Uterus (tissue), 3 donors: ENCODE measurements at regions not wholly inside any gene's neighbourhood (a gene's known extent, or its start where the extent isn't known, plus 50 kb on each side); places are given as distances from the start of the nearest gene placed in this dataset.
"Not testable (repeated sequence)": the region's sequence is repeated elsewhere in the genome, so short reads cannot be mapped to it uniquely, and the experiment has no call there.

Experiments used
- DNase-seq, 2 donors: peaks; one replicate each; pipeline ENCODE4 v3.0.0-alpha.2; 2019 to 2020
- H3K27ac ChIP-seq, 2 donors: fragments of 200-600 bp; sonication (generic); 1 replicate in 1 of 2; 2 replicates in 1 of 2; pipeline ENCODE4 v1.5.1; 2016 to 2018
- H3K27me3 ChIP-seq, 2 donors: fragments of 200-600 bp; sonication (generic); one replicate each; pipeline ENCODE4 v1.5.1; 2018 to 2019; ENCODE audit warnings: control low read depth in 1 of 2
- H3K36me3 ChIP-seq, 2 donors: fragments of 200-600 bp; sonication (generic); one replicate each; pipeline ENCODE4 v1.5.1; 2019; ENCODE audit warnings: control low read depth in 1 of 2
- H3K4me1 ChIP-seq, 2 donors: fragments of 200-600 bp; sonication (generic); one replicate each; pipeline ENCODE4 v1.5.1; 2018 to 2019; ENCODE audit warnings: control low read depth in 1 of 2
- H3K4me3 ChIP-seq, 2 donors: fragments of 200-600 bp; sonication (generic); 1 replicate in 1 of 2; 2 replicates in 1 of 2; pipeline ENCODE4 v1.5.1; 2018 to 2019; ENCODE audit warnings: mild to moderate bottlenecking in 1 of 2
- H3K9me3 ChIP-seq, 2 donors: fragments of 200-600 bp; sonication (generic); one replicate each; pipeline ENCODE4 v1.5.1; 2019; ENCODE audit warnings: control low read depth in 1 of 2
- POLR2A ChIP-seq, 2 donors: fragments of 450-650 bp; IDR thresholded peaks; one replicate each; pipeline ENCODE4 v1.6.1; 2016; ENCODE audit warnings: antibody characterized with exemption in 2 of 2, mild to moderate bottlenecking in 1 of 2, moderate library complexity in 1 of 2
- intact Hi-C: fragments of 100-400 bp; cut with DNase I; formaldehyde crosslinking; loops from one replicate; pipeline ENCODE4 v1.15.1; 2023; ENCODE audit warnings: low total_unique reads
- TF ChIP-seq, protein P1 (sequence below), 4 experiments: fragments of 200-600 bp in 2 of 4; fragments of 450-650 bp in 2 of 4; sonication (generic) in 2 of 4; IDR thresholded peaks; one replicate each; pipeline ENCODE4 v1.5.1; 2016 to 2019; ENCODE audit warnings: antibody characterized with exemption in 4 of 4, mild to moderate bottlenecking in 2 of 4, moderate library complexity in 1 of 4
- donor health status: DM: yes; HTN: yes; CAD: no.

DNA sequence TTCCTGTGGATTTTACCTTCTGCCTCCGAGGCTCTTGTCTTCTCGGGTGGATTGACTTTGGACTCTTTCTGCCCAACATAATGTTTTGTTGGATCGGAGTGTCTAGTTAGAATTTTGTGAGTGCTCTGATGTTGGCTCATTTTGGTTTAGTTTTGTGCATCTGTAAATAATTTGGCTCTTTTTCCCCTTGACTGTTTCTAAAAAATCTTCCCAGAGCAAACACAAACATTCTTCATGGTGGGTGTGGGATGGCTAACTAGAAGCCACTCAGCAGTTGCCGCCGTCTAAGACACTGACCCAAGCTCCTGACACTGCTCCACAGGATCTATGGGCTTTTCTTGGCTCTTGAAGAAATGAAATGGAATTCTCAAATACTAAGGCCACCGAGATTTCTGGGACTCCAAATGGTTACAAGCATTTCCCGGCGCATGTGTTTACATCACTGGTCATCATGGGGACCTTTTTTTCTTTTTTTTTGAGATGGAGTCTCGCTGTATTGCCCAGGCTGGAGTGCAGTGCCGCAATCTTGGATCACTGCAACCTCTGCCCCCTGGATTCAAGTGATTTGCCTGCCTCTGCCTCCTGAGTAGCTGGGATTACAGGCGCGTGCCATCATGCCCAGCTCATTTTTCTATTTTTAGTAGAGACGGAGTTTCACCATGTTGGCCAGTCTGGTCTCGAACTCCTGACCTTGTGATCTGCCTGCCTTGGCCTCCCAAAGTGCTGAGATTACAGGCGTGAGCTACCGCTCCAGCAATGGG, 92.0 kb upstream of the FRMD1 start:
- Histone ChIP-seq H3K27me3 (no peaks in the 10 kb centered on the region), H3K27ac (peak overlapping the region; percentile 12 to 24), H3K4me3 (no peak overlapping the region), H3K4me1 (no peaks in the 10 kb centered on the region), H3K36me3 (no peaks in the 10 kb centered on the region), H3K9me3 (no peaks in the 10 kb centered on the region)
- TF ChIP-seq POLR2A (IDR thresholded peaks at IDR 0.05) = no peak
- TF ChIP-seq, protein P1, sequence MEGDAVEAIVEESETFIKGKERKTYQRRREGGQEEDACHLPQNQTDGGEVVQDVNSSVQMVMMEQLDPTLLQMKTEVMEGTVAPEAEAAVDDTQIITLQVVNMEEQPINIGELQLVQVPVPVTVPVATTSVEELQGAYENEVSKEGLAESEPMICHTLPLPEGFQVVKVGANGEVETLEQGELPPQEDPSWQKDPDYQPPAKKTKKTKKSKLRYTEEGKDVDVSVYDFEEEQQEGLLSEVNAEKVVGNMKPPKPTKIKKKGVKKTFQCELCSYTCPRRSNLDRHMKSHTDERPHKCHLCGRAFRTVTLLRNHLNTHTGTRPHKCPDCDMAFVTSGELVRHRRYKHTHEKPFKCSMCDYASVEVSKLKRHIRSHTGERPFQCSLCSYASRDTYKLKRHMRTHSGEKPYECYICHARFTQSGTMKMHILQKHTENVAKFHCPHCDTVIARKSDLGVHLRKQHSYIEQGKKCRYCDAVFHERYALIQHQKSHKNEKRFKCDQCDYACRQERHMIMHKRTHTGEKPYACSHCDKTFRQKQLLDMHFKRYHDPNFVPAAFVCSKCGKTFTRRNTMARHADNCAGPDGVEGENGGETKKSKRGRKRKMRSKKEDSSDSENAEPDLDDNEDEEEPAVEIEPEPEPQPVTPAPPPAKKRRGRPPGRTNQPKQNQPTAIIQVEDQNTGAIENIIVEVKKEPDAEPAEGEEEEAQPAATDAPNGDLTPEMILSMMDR (IDR thresholded peaks at IDR 0.05) = no peak
- DNase-seq = peak in 1 of 2 donors; percentile 5
- intact Hi-C loops = no loop called here

- DNase-seq = no peak
- intact Hi-C loops = no loop called here
- H3K27ac ChIP-seq = no peak overlapping the region
- TF ChIP-seq, protein P1 (IDR thresholded peaks at IDR 0.05) = no peak
- TF ChIP-seq POLR2A (IDR thresholded peaks at IDR 0.05) = no peak
- no peaks in the 10 kb centered on the region for H3K4me1 ChIP-seq
- H3K9me3 ChIP-seq = no peaks in the 10 kb centered on the region
- no peaks in the 10 kb centered on the region for H3K36me3 ChIP-seq
- H3K4me3 ChIP-seq = no peak overlapping the region
- no peaks in the 10 kb centered on the region for H3K27me3 ChIP-seq
These were observed 90.6 kb upstream of the FRMD1 start for GRCh38 chr6:168169624-168170023.

DNA sequence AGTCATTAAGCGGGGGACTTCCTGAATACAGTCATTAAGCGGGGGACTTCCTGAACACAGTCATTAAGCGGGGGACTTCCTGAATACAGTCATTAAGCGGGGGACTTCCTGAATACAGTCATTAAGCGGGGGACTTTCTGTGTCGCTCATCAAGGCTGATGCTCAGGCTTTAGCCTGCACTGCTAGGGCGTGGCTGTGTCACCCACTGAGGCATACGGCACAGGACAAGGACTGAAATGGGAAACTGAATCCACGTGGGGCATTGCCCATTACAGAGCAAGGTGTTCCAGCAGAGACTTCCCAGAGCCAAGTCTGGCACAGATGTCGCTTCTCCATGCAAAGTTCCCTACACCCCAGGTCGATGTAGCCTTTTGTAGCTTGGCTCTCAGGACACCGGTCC, 89.9 kb upstream of the FRMD1 start:
- H3K4me1 ChIP-seq, H3K9me3 ChIP-seq, H3K4me3 ChIP-seq, H3K36me3 ChIP-seq, H3K27ac ChIP-seq, H3K27me3 ChIP-seq, DNase-seq, intact Hi-C loops: not testable (repeated sequence)

DNA sequence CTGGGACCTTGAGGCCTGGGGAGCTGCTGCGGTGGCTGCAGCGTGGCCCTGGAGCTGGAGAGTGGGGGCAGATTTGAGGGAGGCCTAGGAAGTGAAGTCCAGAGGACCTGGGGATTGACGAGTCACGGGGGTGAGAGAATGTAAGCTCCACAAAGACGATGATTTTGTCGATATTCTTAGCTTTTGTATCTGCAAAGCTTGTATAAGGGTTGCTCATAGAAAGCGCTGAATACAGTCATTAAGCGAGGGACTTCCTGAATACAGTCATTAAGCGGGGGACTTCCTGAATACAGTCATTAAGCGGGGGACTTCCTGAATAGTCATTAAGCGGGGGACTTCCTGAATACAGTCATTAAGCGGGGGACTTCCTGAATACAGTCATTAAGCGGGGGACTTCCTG, 89.3 kb upstream of the FRMD1 start:
- H3K36me3 ChIP-seq, H3K9me3 ChIP-seq, H3K4me1 ChIP-seq, H3K27me3 ChIP-seq, H3K4me3 ChIP-seq, intact Hi-C loops, H3K27ac ChIP-seq, DNase-seq: not testable (repeated sequence)

GRCh38 chr6:168167431-168168315, 88.7 kb upstream of the FRMD1 start:
- intact Hi-C loops = no loop called here

More at GRCh38 chr6:168167431-168168315, 88.7 kb upstream of the FRMD1 start:
- TF ChIP-seq, protein P1 (IDR thresholded peaks at IDR 0.05) = no peak
- TF ChIP-seq POLR2A (IDR thresholded peaks at IDR 0.05) = no peak
- H3K4me1 ChIP-seq = no peaks in the 10 kb centered on the region
- H3K27me3 ChIP-seq = no peaks in the 10 kb centered on the region
- no peak overlapping the region for H3K4me3 ChIP-seq
- no peak overlapping the region for H3K27ac ChIP-seq
- DNase-seq = no peak
- no peaks in the 10 kb centered on the region for H3K9me3 ChIP-seq
- H3K36me3 ChIP-seq = no peaks in the 10 kb centered on the region
